Natural killer cell treated with Interleukin-12 subunit alpha and Interleukin-12 subunit beta and Interleukin-15 and Interleukin-18, amount 100 ng/mL, for 72 hours (primary cell): ENCODE measurements at regions not wholly inside any gene's neighbourhood (a gene's known extent, or its start where the extent isn't known, plus 50 kb on each side); places are given as distances from the start of the nearest gene placed in this dataset.

Experiments used
- ATAC-seq, 2 donors: fragments of 150-1000 bp; cut with Tn5 transposase in 1 of 2; sonication (Bioruptor Pico), chemical (Tn5 transposase) in 1 of 2; 2 replicates each; pipeline ENCODE4 v1.10.0; 2021
- DNase-seq: peaks from one replicate; pipeline ENCODE4 v3.0.0; 2022; ENCODE audit warnings: low spot score
- H3K27ac Mint-ChIP-seq, 2 donors: 1 replicate in 1 of 2; 2 replicates in 1 of 2; pipeline ENCODE4 v1.8.0; 2022; ENCODE audit warnings: mixed read lengths in 2 of 2, mild to moderate bottlenecking in 1 of 2, moderate library complexity in 1 of 2
- H3K27me3 Mint-ChIP-seq, 2 donors: 1 replicate in 1 of 2; 2 replicates in 1 of 2; pipeline ENCODE4 v1.8.0; 2022; ENCODE audit warnings: mixed read lengths in 2 of 2
- H3K36me3 Mint-ChIP-seq: one replicate; pipeline ENCODE4 v1.8.0; 2022; ENCODE audit warnings: mixed read lengths
- H3K4me1 Mint-ChIP-seq, 2 donors: 1 replicate in 1 of 2; 2 replicates in 1 of 2; pipeline ENCODE4 v1.8.0; 2022; ENCODE audit warnings: low read depth in 2 of 2, mixed read lengths in 2 of 2, mild to moderate bottlenecking in 1 of 2
- H3K4me3 Mint-ChIP-seq: one replicate; pipeline ENCODE4 v1.8.0; 2022; ENCODE audit warnings: mixed read lengths
- H3K9me3 Mint-ChIP-seq: 2 replicates; pipeline ENCODE4 v1.8.0; 2022; ENCODE audit warnings: mixed read lengths

GRCh38 chr7:40959955-40960354, 742.9 kb downstream of the INHBA start:
- Mint-ChIP-seq H3K9me3 (peaks cover 23% of the 10 kb centered on the region), H3K27ac (no peak overlapping the region), H3K36me3 (peaks cover 4% of the 10 kb centered on the region), H3K27me3 (no peaks in the 10 kb centered on the region), H3K4me1 (no peaks in the 10 kb centered on the region), H3K4me3 (no peak overlapping the region)
- ATAC-seq (no peak), DNase-seq (no peak)

- no peak overlapping the region for H3K27ac Mint-ChIP-seq
- DNase-seq (no peak), ATAC-seq (no peak)
- no peak overlapping the region for H3K4me3 Mint-ChIP-seq
- peaks cover 15% of the 10 kb centered on the region for H3K36me3 Mint-ChIP-seq
- no peaks in the 10 kb centered on the region for H3K4me1 Mint-ChIP-seq
- H3K27me3 Mint-ChIP-seq: no peaks in the 10 kb centered on the region
- peaks cover 16% of the 10 kb centered on the region for H3K9me3 Mint-ChIP-seq
Measured at GRCh38 chr7:40948239-40948638, 754.7 kb downstream of the INHBA start.

- no peak overlapping the region for H3K4me3 Mint-ChIP-seq
- H3K9me3 Mint-ChIP-seq: peaks cover 13% of the 10 kb centered on the region
- H3K4me1 Mint-ChIP-seq: no peaks in the 10 kb centered on the region
- no peaks in the 10 kb centered on the region for H3K27me3 Mint-ChIP-seq
- H3K27ac Mint-ChIP-seq: no peak overlapping the region
- peaks cover 10% of the 10 kb centered on the region for H3K36me3 Mint-ChIP-seq
- no peak for ATAC-seq
- DNase-seq: no peak
Measured at GRCh38 chr7:40947566-40947965, 755.3 kb downstream of the INHBA start.

GRCh38 chr7:40946549-40946948, 756.3 kb downstream of the INHBA start:
- H3K27me3 Mint-ChIP-seq: no peaks in the 10 kb centered on the region
- no peak overlapping the region for H3K4me3 Mint-ChIP-seq
- no peak overlapping the region for H3K27ac Mint-ChIP-seq
- ATAC-seq: no peak
- DNase-seq: no peak
- no peaks in the 10 kb centered on the region for H3K4me1 Mint-ChIP-seq
- H3K36me3 Mint-ChIP-seq: peaks cover 8% of the 10 kb centered on the region
- peaks cover 13% of the 10 kb centered on the region for H3K9me3 Mint-ChIP-seq

GRCh38 chr7:40945788-40946187, 757.1 kb downstream of the INHBA start:
- H3K36me3 Mint-ChIP-seq: peaks cover 4% of the 10 kb centered on the region

GRCh38 chr7:40944981-40945585, 757.8 kb downstream of the INHBA start:
- ATAC-seq (no peak), DNase-seq (no peak)
- H3K27me3 Mint-ChIP-seq: no peaks in the 10 kb centered on the region
- H3K9me3 Mint-ChIP-seq: peaks cover 13% of the 10 kb centered on the region
- H3K4me1 Mint-ChIP-seq: no peaks in the 10 kb centered on the region
- no peak overlapping the region for H3K27ac Mint-ChIP-seq
- H3K36me3 Mint-ChIP-seq: peaks cover 4% of the 10 kb centered on the region
- H3K4me3 Mint-ChIP-seq: no peak overlapping the region

More at GRCh38 chr7:40945788-40946187, 757.1 kb downstream of the INHBA start:
- no peak for ATAC-seq
- DNase-seq: no peak
- H3K27ac Mint-ChIP-seq: no peak overlapping the region
- no peaks in the 10 kb centered on the region for H3K4me1 Mint-ChIP-seq
- H3K4me3 Mint-ChIP-seq: no peak overlapping the region
- H3K27me3 Mint-ChIP-seq: no peaks in the 10 kb centered on the region
- H3K9me3 Mint-ChIP-seq: peaks cover 11% of the 10 kb centered on the region

GRCh38 chr7:40937879-40938278, 765.0 kb downstream of the INHBA start:
- H3K36me3 Mint-ChIP-seq: no peaks in the 10 kb centered on the region
- ATAC-seq (no peak), DNase-seq (no peak)
- no peak overlapping the region for H3K27ac Mint-ChIP-seq
- H3K27me3 Mint-ChIP-seq: no peaks in the 10 kb centered on the region
- H3K4me1 Mint-ChIP-seq: no peaks in the 10 kb centered on the region
- peaks cover 8% of the 10 kb centered on the region for H3K9me3 Mint-ChIP-seq
- H3K4me3 Mint-ChIP-seq: no peak overlapping the region

GRCh38 chr7:40935435-40935834, 767.5 kb downstream of the INHBA start:
- H3K27me3 Mint-ChIP-seq: no peaks in the 10 kb centered on the region
- DNase-seq (no peak), ATAC-seq (no peak)
- peaks cover 13% of the 10 kb centered on the region for H3K9me3 Mint-ChIP-seq
- no peaks in the 10 kb centered on the region for H3K4me1 Mint-ChIP-seq
- no peak overlapping the region for H3K4me3 Mint-ChIP-seq
- H3K36me3 Mint-ChIP-seq: no peaks in the 10 kb centered on the region
- H3K27ac Mint-ChIP-seq: no peak overlapping the region

GRCh38 chr7:40923626-40924025, 779.3 kb downstream of the INHBA start:
- H3K4me3 Mint-ChIP-seq: no peak overlapping the region
- H3K27ac Mint-ChIP-seq: no peak overlapping the region
- peaks cover 12% of the 10 kb centered on the region for H3K9me3 Mint-ChIP-seq
- no peaks in the 10 kb centered on the region for H3K4me1 Mint-ChIP-seq
- DNase-seq (no peak), ATAC-seq (no peak)
- H3K36me3 Mint-ChIP-seq: no peaks in the 10 kb centered on the region
- H3K27me3 Mint-ChIP-seq: no peaks in the 10 kb centered on the region

- ATAC-seq (no peak), DNase-seq (no peak)
- H3K36me3 Mint-ChIP-seq: no peaks in the 10 kb centered on the region
- H3K27me3 Mint-ChIP-seq: no peaks in the 10 kb centered on the region
- H3K4me3 Mint-ChIP-seq: no peak overlapping the region
- H3K4me1 Mint-ChIP-seq: no peaks in the 10 kb centered on the region
- H3K27ac Mint-ChIP-seq: no peak overlapping the region
- peaks cover 12% of the 10 kb centered on the region for H3K9me3 Mint-ChIP-seq
Measured at GRCh38 chr7:40922316-40922670, 780.6 kb downstream of the INHBA start.

- Mint-ChIP-seq H3K4me1 (no peaks in the 10 kb centered on the region), H3K9me3 (peaks cover 12% of the 10 kb centered on the region), H3K36me3 (no peaks in the 10 kb centered on the region), H3K4me3 (no peak overlapping the region), H3K27me3 (no peaks in the 10 kb centered on the region), H3K27ac (no peak overlapping the region)
- ATAC-seq: no peak
- DNase-seq: no peak
Measured at GRCh38 chr7:40921589-40922315, 781.1 kb downstream of the INHBA start.

GRCh38 chr7:40918701-40919271, 784.0 kb downstream of the SUGCT start:
- Mint-ChIP-seq H3K27ac (no peak overlapping the region), H3K27me3 (no peaks in the 10 kb centered on the region), H3K9me3 (peaks cover 12% of the 10 kb centered on the region), H3K36me3 (no peaks in the 10 kb centered on the region), H3K4me3 (no peak overlapping the region), H3K4me1 (no peaks in the 10 kb centered on the region)
- DNase-seq: no peak
- ATAC-seq: no peak

- Mint-ChIP-seq H3K27ac (no peak overlapping the region), H3K9me3 (peaks cover 9% of the 10 kb centered on the region), H3K4me1 (no peaks in the 10 kb centered on the region), H3K36me3 (no peaks in the 10 kb centered on the region), H3K4me3 (no peak overlapping the region), H3K27me3 (no peaks in the 10 kb centered on the region)
- no peak for ATAC-seq
- no peak for DNase-seq
Measured at GRCh38 chr7:40916813-40917212, 782.0 kb downstream of the SUGCT start.

- Mint-ChIP-seq H3K27me3 (no peaks in the 10 kb centered on the region), H3K9me3 (peaks cover 10% of the 10 kb centered on the region), H3K4me3 (no peak overlapping the region), H3K36me3 (no peaks in the 10 kb centered on the region), H3K4me1 (no peaks in the 10 kb centered on the region), H3K27ac (no peak overlapping the region)
- no peak for DNase-seq
- no peak for ATAC-seq
Measured at GRCh38 chr7:40915071-40915470, 780.3 kb downstream of the SUGCT start.
